ENCODE measurements at regions not wholly inside any gene's neighbourhood (a gene's known extent, or its start where the extent isn't known, plus 50 kb on each side); places are given as distances from the start of the nearest gene placed in this dataset.

GRCh38 chr9:19651681-19652080 lies 137.2 kb downstream of the SLC24A2 start:
- TF ChIP-seq CTCF (IDR thresholded peaks at IDR 0.05) (no peak), POLR2A (IDR thresholded peaks at IDR 0.05) (no peak)
